RWPE2 (cell line): ENCODE measurements at regions not wholly inside any gene's neighbourhood (a gene's known extent, or its start where the extent isn't known, plus 50 kb on each side); places are given as distances from the start of the nearest gene placed in this dataset.

Experiments used
- ATAC-seq: fragments of 200-7000 bp; cut with Tn5 transposase; 3 replicates; pipeline ENCODE4 v1.9.1; 2021; ENCODE audit warnings: low read depth
- DNase-seq: peaks from one replicate; pipeline ENCODE4 v3.0.0-alpha.2; 2020; ENCODE audit warnings: low spot score
- H3K27ac ChIP-seq: fragments of 450-650 bp; 2 replicates; pipeline ENCODE4 v1.5.1; 2017; ENCODE audit warnings: mild to moderate bottlenecking; ENCODE audit not compliant: poor library complexity, severe bottlenecking
- H3K27me3 ChIP-seq: fragments of 250-450 bp; sonication (Bioruptor Pico); 2 replicates; pipeline ENCODE4 v1.5.1; 2021; ENCODE audit warnings: mild to moderate bottlenecking, moderate library complexity; ENCODE audit not compliant: insufficient read depth, poor library complexity, severe bottlenecking
- H3K36me3 ChIP-seq: fragments of 250-450 bp; sonication (Bioruptor Pico); 2 replicates; pipeline ENCODE4 v1.5.1; 2020; ENCODE audit warnings: low read depth, mild to moderate bottlenecking, moderate library complexity
- H3K4me1 ChIP-seq: fragments of 250-450 bp; sonication (Bioruptor Pico); 2 replicates; pipeline ENCODE4 v1.5.1; 2021; ENCODE audit warnings: mild to moderate bottlenecking, moderate library complexity; ENCODE audit not compliant: insufficient read depth, poor library complexity, severe bottlenecking
- H3K4me3 ChIP-seq: fragments of 250-450 bp; sonication (Bioruptor Pico); 2 replicates; pipeline ENCODE4 v1.5.1; 2021; ENCODE audit warnings: mild to moderate bottlenecking, moderate library complexity; ENCODE audit not compliant: severe bottlenecking
- H3K9me3 ChIP-seq: fragments of 250-450 bp; sonication (Bioruptor Pico); 2 replicates; pipeline ENCODE4 v1.5.1; 2021; ENCODE audit warnings: mild to moderate bottlenecking, moderate library complexity; ENCODE audit not compliant: severe bottlenecking
- CTCF ChIP-seq: fragments of 450-650 bp; IDR thresholded peaks from one replicate; pipeline ENCODE4 v1.5.1; 2017; ENCODE audit warnings: mild to moderate bottlenecking, moderate library complexity; ENCODE audit not compliant: poor library complexity, severe bottlenecking

DNA sequence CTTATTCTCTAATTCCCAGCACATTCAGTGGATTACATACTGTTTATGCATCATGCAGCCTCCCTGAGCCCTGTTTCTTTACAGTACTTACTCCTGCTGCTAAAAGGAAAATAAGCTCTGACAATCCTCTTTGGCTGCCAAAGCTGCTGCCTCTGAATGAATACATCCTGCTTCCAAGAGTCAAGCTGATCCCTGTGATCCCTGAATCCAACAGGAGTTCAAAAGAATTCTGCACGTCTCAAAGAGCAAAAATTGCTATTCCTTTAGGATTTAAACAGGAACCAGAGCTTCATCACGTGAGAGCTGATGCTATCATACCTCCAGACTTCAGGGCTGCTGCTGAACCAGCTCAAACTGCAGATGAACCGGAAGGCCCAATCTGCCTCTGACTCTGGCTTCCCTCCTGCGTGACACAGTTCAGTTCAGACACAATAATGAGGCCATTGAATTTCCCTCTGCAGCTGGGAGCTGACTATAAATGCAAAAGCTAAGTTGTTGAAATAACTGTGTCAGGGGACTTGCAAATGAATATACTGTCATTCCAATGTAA is 851.0 kb upstream of the PHF14 start:
- no peak for ATAC-seq
- H3K36me3 ChIP-seq: no peaks in the 10 kb centered on the region
- no peaks in the 10 kb centered on the region for H3K27me3 ChIP-seq
- no peaks in the 10 kb centered on the region for H3K4me1 ChIP-seq
- TF ChIP-seq CTCF: no peak
- DNase-seq: no peak
- no peaks in the 10 kb centered on the region for H3K9me3 ChIP-seq
- no peak overlapping the region for H3K4me3 ChIP-seq
- H3K27ac ChIP-seq: no peak overlapping the region

DNA sequence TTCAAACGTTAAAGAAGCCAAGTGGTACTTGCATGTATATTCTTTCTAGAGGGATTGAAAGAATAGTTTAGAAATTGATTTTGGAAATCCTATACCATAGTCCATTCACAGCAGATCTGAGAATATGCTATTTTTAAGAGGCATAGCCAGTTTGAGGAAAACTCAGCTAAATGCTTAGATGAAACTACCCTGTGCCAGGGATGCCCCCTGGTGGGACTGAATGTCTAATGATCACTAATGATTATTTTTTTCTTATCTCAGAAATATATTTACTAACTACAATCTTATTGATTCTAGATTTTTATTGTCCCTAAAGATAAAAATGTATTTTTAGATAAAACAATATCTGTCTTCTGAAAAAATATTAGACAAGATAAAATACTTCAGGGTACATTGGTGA is 844.9 kb upstream of the PHF14 start:
- Histone ChIP-seq H3K27me3 (no peaks in the 10 kb centered on the region), H3K9me3 (no peaks in the 10 kb centered on the region), H3K36me3 (no peaks in the 10 kb centered on the region), H3K4me3 (no peak overlapping the region), H3K27ac (no peak overlapping the region), H3K4me1 (no peaks in the 10 kb centered on the region)
- no peak for DNase-seq
- ATAC-seq: no peak
- peak; percentile 41 for TF ChIP-seq CTCF

DNA sequence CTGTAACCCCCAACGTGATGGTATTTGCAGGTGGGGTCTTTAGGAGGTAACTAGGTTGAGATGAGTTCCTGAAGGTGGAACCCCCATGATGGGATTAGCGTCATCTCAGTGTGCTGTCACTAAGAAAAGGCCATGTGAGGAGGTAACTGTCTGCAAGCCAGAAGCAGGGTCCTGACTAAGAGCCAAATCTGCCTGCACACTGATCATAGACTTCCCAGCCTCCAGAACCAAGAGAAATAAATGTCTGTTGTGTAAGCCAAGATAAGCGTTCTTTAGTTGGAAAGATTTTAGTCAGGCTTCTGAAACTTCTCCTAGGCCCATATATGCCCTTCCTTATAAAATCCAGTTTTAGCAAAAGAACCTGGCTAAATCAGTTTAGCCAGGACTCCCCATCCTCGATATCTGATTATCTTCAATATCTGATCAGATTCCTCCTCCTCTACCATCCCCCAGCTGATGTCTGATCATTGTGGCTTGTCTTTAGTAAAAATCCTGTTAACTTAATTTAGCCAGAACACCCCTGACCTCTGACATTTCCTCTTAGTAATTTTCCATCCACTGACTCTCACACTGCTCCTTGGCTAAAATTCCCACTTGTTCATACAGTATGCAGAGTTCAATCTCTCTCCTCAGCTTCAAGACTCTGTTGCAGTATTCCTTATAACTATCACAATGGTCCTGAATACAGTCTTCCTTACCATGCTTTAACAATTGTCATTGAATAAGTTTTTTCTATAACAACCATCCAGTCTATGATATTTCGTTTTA is 835.4 kb upstream of the PHF14 start:
- Histone ChIP-seq H3K27ac (no peak overlapping the region), H3K36me3 (no peaks in the 10 kb centered on the region), H3K27me3 (no peaks in the 10 kb centered on the region), H3K9me3 (no peaks in the 10 kb centered on the region), H3K4me3 (no peak overlapping the region), H3K4me1 (no peaks in the 10 kb centered on the region)
- TF ChIP-seq CTCF: no peak
- ATAC-seq: no peak
- DNase-seq: no peak

GRCh38 chr7:10146271-10146670 is 827.4 kb upstream of the PHF14 start:
- no peak for TF ChIP-seq CTCF
- H3K4me3 ChIP-seq: no peak overlapping the region
- H3K4me1 ChIP-seq: no peaks in the 10 kb centered on the region
- no peaks in the 10 kb centered on the region for H3K9me3 ChIP-seq
- H3K36me3 ChIP-seq: no peaks in the 10 kb centered on the region
- no peak overlapping the region for H3K27ac ChIP-seq
- no peak for DNase-seq
- ATAC-seq: no peak
- H3K27me3 ChIP-seq: no peaks in the 10 kb centered on the region

DNA sequence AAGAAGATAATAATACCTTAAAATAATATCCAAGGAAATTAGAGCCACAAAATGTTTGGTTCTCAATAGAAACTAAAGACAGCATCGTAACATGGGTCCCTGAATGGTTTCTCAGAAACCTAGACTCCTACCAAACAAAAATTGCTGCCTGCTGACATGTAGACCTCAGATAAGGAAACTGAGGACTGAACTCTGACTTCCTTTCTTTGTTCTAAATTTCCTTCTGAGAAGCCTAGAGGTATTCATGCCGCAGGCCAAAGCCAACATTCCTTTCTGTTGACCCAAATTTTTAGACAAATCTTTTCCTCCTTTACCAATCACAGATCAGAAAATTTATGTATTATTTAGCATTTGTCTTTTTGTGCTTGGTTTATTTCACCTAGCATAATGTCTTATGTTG is 816.7 kb upstream of the PHF14 start:
- Histone ChIP-seq H3K27me3 (no peaks in the 10 kb centered on the region), H3K36me3 (no peaks in the 10 kb centered on the region), H3K4me1 (no peaks in the 10 kb centered on the region), H3K9me3 (peaks cover 2% of the 10 kb centered on the region), H3K27ac (no peak overlapping the region), H3K4me3 (no peak overlapping the region)
- no peak for TF ChIP-seq CTCF
- ATAC-seq: no peak
- no peak for DNase-seq
